ENCODE measurements at regions not wholly inside any gene's neighbourhood (a gene's known extent, or its start where the extent isn't known, plus 50 kb on each side); places are given as distances from the start of the nearest gene placed in this dataset.
"Not testable (repeated sequence)": the region's sequence is repeated elsewhere in the genome, so short reads cannot be mapped to it uniquely, and the experiment has no call there.

GRCh38 chr7:46939558-46939957 lies 642.4 kb downstream of the TNS3 start:
- DNase-seq (ENCODE audit: low spot score), result no peak

GRCh38 chr7:46939089-46939488 lies 642.8 kb downstream of the TNS3 start:
- no peak for DNase-seq (ENCODE audit: low spot score)

GRCh38 chr7:46937826-46938225 lies 644.1 kb downstream of the TNS3 start:
- DNase-seq (ENCODE audit: low spot score), result no peak

- DNase-seq (ENCODE audit: low spot score), result no peak
Measured at GRCh38 chr7:46934198-46934825, 647.6 kb downstream of the TNS3 start.

- DNase-seq (ENCODE audit: low spot score), result no peak
Measured at GRCh38 chr7:46933596-46933995, 648.3 kb downstream of the TNS3 start.

GRCh38 chr7:46932676-46933424 lies 649.1 kb downstream of the TNS3 start:
- DNase-seq (ENCODE audit: low spot score), result peak; percentile 52

- DNase-seq (ENCODE audit: low spot score), result no peak
Measured at GRCh38 chr7:46932306-46932675, 649.6 kb downstream of the TNS3 start.

GRCh38 chr7:46930366-46930765 lies 651.5 kb downstream of the TNS3 start:
- DNase-seq (ENCODE audit: low spot score), result no peak

- DNase-seq (ENCODE audit: low spot score), result no peak
Measured at GRCh38 chr7:46929359-46929758, 652.6 kb downstream of the TNS3 start.

GRCh38 chr7:46928719-46929118 lies 653.2 kb downstream of the TNS3 start:
- no peak for DNase-seq (ENCODE audit: low spot score)

- DNase-seq (ENCODE audit: low spot score), result no peak
Measured at GRCh38 chr7:46927131-46927810, 654.6 kb downstream of the TNS3 start.

GRCh38 chr7:46916581-46916980 lies 665.3 kb downstream of the TNS3 start:
- no peak for DNase-seq (ENCODE audit: low spot score)

- no peak for DNase-seq (ENCODE audit: low spot score)
Measured at GRCh38 chr7:46912692-46913091, 669.2 kb downstream of the TNS3 start.

GRCh38 chr7:46909601-46910051 lies 672.3 kb downstream of the TNS3 start:
- DNase-seq (ENCODE audit: low spot score), result no peak

- no peak for DNase-seq (ENCODE audit: low spot score)
Measured at GRCh38 chr7:46908770-46909169, 673.1 kb downstream of the TNS3 start.

GRCh38 chr7:46904523-46904922 lies 677.4 kb downstream of the TNS3 start:
- DNase-seq (ENCODE audit: low spot score), result not testable (repeated sequence)

GRCh38 chr7:46902463-46902862 lies 679.4 kb downstream of the TNS3 start:
- DNase-seq (ENCODE audit: low spot score), result no peak

GRCh38 chr7:46900312-46901263 lies 681.3 kb downstream of the TNS3 start:
- peak; percentile 89 for DNase-seq (ENCODE audit: low spot score)

- DNase-seq (ENCODE audit: low spot score), result no peak
Measured at GRCh38 chr7:46897381-46897780, 684.5 kb downstream of the TNS3 start.

GRCh38 chr7:46886669-46887374 lies 695.1 kb downstream of the TNS3 start:
- peak; percentile 80 for DNase-seq (ENCODE audit: low spot score)

GRCh38 chr7:46885167-46885566 lies 696.7 kb downstream of the TNS3 start:
- DNase-seq (ENCODE audit: low spot score), result peak; percentile 35

All from SK-N-DZ (cell line).